GM23338 (cell line): ENCODE measurements at regions not wholly inside any gene's neighbourhood (a gene's known extent, or its start where the extent isn't known, plus 50 kb on each side); places are given as distances from the start of the nearest gene placed in this dataset.

Experiments
- ATAC-seq: fragments of 200-7000 bp; cut with Tn5 transposase; 3 replicates; pipeline ENCODE4 v1.9.1; 2020
- DNase-seq: peaks from one replicate; pipeline ENCODE4 v3.0.0-alpha.2; 2015; ENCODE audit warnings: low spot score
- H2AFZ ChIP-seq: fragments of 200-600 bp; sonication (generic); 2 replicates; pipeline ENCODE4 v1.8.0; 2016; ENCODE audit warnings: antibody characterized with exemption, mild to moderate bottlenecking, moderate library complexity
- H3F3A ChIP-seq: fragments of 200-600 bp; sonication (generic); replicated peaks from 2 replicates; pipeline ENCODE4 v1.8.0; 2017; ENCODE audit warnings: antibody characterized with exemption, mixed run types, low read depth
- H3K27ac ChIP-seq: fragments of 200-600 bp; sonication (generic); 2 replicates; pipeline ENCODE4 v1.6.1; 2016; ENCODE audit warnings: low read depth
- H3K27me3 ChIP-seq: fragments of 200-600 bp; sonication (generic); 2 replicates; pipeline ENCODE4 v1.8.0; 2016; ENCODE audit warnings: mild to moderate bottlenecking, mixed run types, moderate library complexity; ENCODE audit not compliant: insufficient read depth
- H3K36me3 ChIP-seq: fragments of 200-600 bp; sonication (generic); 2 replicates; pipeline ENCODE4 v1.8.0; 2016; ENCODE audit warnings: mild to moderate bottlenecking; ENCODE audit not compliant: insufficient read depth
- H3K4me1 ChIP-seq: fragments of 200-600 bp; sonication (generic); 2 replicates; pipeline ENCODE4 v1.8.0; 2016; ENCODE audit warnings: mild to moderate bottlenecking, moderate library complexity; ENCODE audit not compliant: insufficient read depth
- H3K4me2 ChIP-seq: fragments of 200-600 bp; sonication (generic); 2 replicates; pipeline ENCODE4 v1.7.1; 2017; ENCODE audit warnings: mixed run types
- H3K4me3 ChIP-seq: fragments of 200-600 bp; sonication (generic); 2 replicates; pipeline ENCODE4 v1.6.1; 2016; ENCODE audit warnings: mixed run types
- H3K79me2 ChIP-seq: fragments of 200-600 bp; sonication (generic); replicated peaks from 2 replicates; pipeline ENCODE4 v1.8.0; 2017; ENCODE audit warnings: mild to moderate bottlenecking; ENCODE audit not compliant: insufficient read depth
- H3K9me2 ChIP-seq: fragments of 200-600 bp; sonication (generic); 2 replicates; pipeline ENCODE4 v1.8.0; 2017; ENCODE audit not compliant: insufficient read depth
- H4K20me1 ChIP-seq: fragments of 200-600 bp; sonication (generic); replicated peaks from 2 replicates; pipeline ENCODE4 v1.8.0; 2017; ENCODE audit warnings: mild to moderate bottlenecking; ENCODE audit not compliant: insufficient read depth
- H3K27ac Mint-ChIP-seq: 2 replicates; pipeline ENCODE4 v1.8.0; 2020; ENCODE audit warnings: inconsistent platforms, mild to moderate bottlenecking, moderate library complexity, mixed read lengths
- H3K27me3 Mint-ChIP-seq: 3 replicates; pipeline ENCODE4 v1.8.0; 2022; ENCODE audit warnings: low read depth, mild to moderate bottlenecking, moderate library complexity, mixed read lengths, inconsistent platforms; ENCODE audit not compliant: insufficient read depth, poor library complexity
- H3K36me3 Mint-ChIP-seq: 3 replicates; pipeline ENCODE4 v1.8.0; 2021; ENCODE audit warnings: low read depth, mild to moderate bottlenecking, inconsistent platforms, moderate library complexity, mixed read lengths
- H3K4me1 Mint-ChIP-seq: 3 replicates; pipeline ENCODE4 v1.8.0; 2020; ENCODE audit warnings: mild to moderate bottlenecking, inconsistent platforms, mixed read lengths
- H3K4me3 Mint-ChIP-seq: 3 replicates; pipeline ENCODE4 v1.8.0; 2021; ENCODE audit warnings: moderate library complexity, mild to moderate bottlenecking, inconsistent platforms, mixed read lengths
- H3K9me3 Mint-ChIP-seq: 3 replicates; pipeline ENCODE4 v1.8.0; 2020; ENCODE audit warnings: moderate library complexity, mild to moderate bottlenecking, inconsistent platforms, mixed read lengths
- CTCF ChIP-seq, 2 experiments: fragments of 200-600 bp in 1 of 2; sonication (generic) in 1 of 2; conservative IDR thresholded peaks; 2 replicates each; pipeline versions ENCODE4 v1.5.1 to v1.6.1; 2016 to 2017; ENCODE audit warnings: antibody characterized with exemption in 2 of 2, low read depth in 2 of 2, mild to moderate bottlenecking in 2 of 2, moderate library complexity in 1 of 2
- ETS1 ChIP-seq: IDR thresholded peaks from 2 replicates; pipeline ENCODE4 v1.6.1; 2016; ENCODE audit warnings: antibody characterized with exemption
- EZH2phosphoT487 ChIP-seq: fragments of 200-600 bp; sonication (generic); IDR thresholded peaks from one replicate; pipeline ENCODE4 v1.8.1; 2018; ENCODE audit warnings: antibody characterized with exemption; ENCODE audit not compliant: unreplicated experiment
- JUNB ChIP-seq: IDR thresholded peaks from one replicate; pipeline ENCODE4 v1.6.1; 2016; ENCODE audit warnings: antibody characterized with exemption; ENCODE audit not compliant: unreplicated experiment
- ZNF114 ChIP-seq: fragments of 250-450 bp; sonication (Bioruptor Pico); IDR thresholded peaks from 2 replicates; pipeline ENCODE4 v1.5.0; 2020; ENCODE audit warnings: mild to moderate bottlenecking, moderate library complexity
- ZNF331 ChIP-seq: fragments of 250-450 bp; sonication (Bioruptor Pico); IDR thresholded peaks from 2 replicates; pipeline ENCODE4 v1.5.0; 2020; ENCODE audit warnings: low read depth, mild to moderate bottlenecking, moderate library complexity
- TF ChIP-seq, protein P1 (sequence below): IDR thresholded peaks from one replicate; pipeline ENCODE4 v1.6.1; 2018; ENCODE audit warnings: antibody characterized with exemption; ENCODE audit not compliant: unreplicated experiment
- TF ChIP-seq, protein P2 (sequence below): fragments of 250-450 bp; sonication (Bioruptor Pico); IDR thresholded peaks from 2 replicates; pipeline ENCODE4 v1.5.0; 2020; ENCODE audit warnings: mild to moderate bottlenecking, moderate library complexity

- Histone ChIP-seq H3K79me2 (no peaks in the 10 kb centered on the region), H3K9me2 (no peaks in the 10 kb centered on the region; the same call in 1 of the 2 replicates), H2AFZ (no peak overlapping the region), H3F3A (no peaks in the 10 kb centered on the region), H3K4me2 (no peak overlapping the region), H3K4me1 (no peaks in the 10 kb centered on the region), H3K36me3 (no peaks in the 10 kb centered on the region), H4K20me1 (no peaks in the 10 kb centered on the region), H3K27me3 (no peaks in the 10 kb centered on the region), H3K27ac (no peak overlapping the region), H3K4me3 (no peak overlapping the region)
- DNase-seq: no peak
- no peak for ATAC-seq
- peaks cover 3% of the 10 kb centered on the region for H3K27me3 Mint-ChIP-seq
- no peak overlapping the region for H3K4me3 Mint-ChIP-seq
- no peaks in the 10 kb centered on the region; the same call in 2 of the 3 replicates for H3K4me1 Mint-ChIP-seq
- no peak for TF ChIP-seq ZNF331 (CRISPR knock-in tag)
- no peak for TF ChIP-seq ETS1
- TF ChIP-seq, protein P1, sequence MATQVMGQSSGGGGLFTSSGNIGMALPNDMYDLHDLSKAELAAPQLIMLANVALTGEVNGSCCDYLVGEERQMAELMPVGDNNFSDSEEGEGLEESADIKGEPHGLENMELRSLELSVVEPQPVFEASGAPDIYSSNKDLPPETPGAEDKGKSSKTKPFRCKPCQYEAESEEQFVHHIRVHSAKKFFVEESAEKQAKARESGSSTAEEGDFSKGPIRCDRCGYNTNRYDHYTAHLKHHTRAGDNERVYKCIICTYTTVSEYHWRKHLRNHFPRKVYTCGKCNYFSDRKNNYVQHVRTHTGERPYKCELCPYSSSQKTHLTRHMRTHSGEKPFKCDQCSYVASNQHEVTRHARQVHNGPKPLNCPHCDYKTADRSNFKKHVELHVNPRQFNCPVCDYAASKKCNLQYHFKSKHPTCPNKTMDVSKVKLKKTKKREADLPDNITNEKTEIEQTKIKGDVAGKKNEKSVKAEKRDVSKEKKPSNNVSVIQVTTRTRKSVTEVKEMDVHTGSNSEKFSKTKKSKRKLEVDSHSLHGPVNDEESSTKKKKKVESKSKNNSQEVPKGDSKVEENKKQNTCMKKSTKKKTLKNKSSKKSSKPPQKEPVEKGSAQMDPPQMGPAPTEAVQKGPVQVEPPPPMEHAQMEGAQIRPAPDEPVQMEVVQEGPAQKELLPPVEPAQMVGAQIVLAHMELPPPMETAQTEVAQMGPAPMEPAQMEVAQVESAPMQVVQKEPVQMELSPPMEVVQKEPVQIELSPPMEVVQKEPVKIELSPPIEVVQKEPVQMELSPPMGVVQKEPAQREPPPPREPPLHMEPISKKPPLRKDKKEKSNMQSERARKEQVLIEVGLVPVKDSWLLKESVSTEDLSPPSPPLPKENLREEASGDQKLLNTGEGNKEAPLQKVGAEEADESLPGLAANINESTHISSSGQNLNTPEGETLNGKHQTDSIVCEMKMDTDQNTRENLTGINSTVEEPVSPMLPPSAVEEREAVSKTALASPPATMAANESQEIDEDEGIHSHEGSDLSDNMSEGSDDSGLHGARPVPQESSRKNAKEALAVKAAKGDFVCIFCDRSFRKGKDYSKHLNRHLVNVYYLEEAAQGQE: no peak
- TF ChIP-seq EZH2phosphoT487: no peak
- TF ChIP-seq ZNF114 (CRISPR knock-in tag): no peak
- no peak for TF ChIP-seq CTCF (conservative IDR thresholded peaks at IDR 0.05; ENCODE audit: low read depth in 2 of 2)
- no peak for TF ChIP-seq JUNB
- TF ChIP-seq, protein P2, sequence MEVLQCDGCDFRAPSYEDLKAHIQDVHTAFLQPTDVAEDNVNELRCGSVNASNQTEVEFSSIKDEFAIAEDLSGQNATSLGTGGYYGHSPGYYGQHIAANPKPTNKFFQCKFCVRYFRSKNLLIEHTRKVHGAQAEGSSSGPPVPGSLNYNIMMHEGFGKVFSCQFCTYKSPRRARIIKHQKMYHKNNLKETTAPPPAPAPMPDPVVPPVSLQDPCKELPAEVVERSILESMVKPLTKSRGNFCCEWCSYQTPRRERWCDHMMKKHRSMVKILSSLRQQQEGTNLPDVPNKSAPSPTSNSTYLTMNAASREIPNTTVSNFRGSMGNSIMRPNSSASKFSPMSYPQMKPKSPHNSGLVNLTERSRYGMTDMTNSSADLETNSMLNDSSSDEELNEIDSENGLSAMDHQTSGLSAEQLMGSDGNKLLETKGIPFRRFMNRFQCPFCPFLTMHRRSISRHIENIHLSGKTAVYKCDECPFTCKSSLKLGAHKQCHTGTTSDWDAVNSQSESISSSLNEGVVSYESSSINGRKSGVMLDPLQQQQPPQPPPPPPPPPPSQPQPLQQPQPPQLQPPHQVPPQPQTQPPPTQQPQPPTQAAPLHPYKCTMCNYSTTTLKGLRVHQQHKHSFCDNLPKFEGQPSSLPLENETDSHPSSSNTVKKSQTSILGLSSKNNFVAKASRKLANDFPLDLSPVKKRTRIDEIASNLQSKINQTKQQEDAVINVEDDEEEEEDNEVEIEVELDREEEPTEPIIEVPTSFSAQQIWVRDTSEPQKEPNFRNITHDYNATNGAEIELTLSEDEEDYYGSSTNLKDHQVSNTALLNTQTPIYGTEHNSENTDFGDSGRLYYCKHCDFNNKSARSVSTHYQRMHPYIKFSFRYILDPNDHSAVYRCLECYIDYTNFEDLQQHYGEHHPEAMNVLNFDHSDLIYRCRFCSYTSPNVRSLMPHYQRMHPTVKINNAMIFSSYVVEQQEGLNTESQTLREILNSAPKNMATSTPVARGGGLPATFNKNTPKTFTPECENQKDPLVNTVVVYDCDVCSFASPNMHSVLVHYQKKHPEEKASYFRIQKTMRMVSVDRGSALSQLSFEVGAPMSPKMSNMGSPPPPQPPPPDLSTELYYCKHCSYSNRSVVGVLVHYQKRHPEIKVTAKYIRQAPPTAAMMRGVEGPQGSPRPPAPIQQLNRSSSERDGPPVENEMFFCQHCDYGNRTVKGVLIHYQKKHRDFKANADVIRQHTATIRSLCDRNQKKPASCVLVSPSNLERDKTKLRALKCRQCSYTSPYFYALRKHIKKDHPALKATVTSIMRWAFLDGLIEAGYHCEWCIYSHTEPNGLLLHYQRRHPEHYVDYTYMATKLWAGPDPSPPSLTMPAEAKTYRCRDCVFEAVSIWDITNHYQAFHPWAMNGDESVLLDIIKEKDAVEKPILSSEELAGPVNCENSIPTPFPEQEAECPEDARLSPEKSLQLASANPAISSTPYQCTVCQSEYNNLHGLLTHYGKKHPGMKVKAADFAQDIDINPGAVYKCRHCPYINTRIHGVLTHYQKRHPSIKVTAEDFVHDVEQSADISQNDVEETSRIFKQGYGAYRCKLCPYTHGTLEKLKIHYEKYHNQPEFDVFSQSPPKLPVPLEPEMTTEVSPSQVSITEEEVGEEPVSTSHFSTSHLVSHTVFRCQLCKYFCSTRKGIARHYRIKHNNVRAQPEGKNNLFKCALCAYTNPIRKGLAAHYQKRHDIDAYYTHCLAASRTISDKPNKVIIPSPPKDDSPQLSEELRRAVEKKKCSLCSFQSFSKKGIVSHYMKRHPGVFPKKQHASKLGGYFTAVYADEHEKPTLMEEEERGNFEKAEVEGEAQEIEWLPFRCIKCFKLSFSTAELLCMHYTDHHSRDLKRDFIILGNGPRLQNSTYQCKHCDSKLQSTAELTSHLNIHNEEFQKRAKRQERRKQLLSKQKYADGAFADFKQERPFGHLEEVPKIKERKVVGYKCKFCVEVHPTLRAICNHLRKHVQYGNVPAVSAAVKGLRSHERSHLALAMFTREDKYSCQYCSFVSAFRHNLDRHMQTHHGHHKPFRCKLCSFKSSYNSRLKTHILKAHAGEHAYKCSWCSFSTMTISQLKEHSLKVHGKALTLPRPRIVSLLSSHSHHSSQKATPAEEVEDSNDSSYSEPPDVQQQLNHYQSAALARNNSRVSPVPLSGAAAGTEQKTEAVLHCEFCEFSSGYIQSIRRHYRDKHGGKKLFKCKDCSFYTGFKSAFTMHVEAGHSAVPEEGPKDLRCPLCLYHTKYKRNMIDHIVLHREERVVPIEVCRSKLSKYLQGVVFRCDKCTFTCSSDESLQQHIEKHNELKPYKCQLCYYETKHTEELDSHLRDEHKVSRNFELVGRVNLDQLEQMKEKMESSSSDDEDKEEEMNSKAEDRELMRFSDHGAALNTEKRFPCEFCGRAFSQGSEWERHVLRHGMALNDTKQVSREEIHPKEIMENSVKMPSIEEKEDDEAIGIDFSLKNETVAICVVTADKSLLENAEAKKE (CRISPR knock-in tag): no peak
- no peak overlapping the region for H3K27ac Mint-ChIP-seq
- no peaks in the 10 kb centered on the region for H3K9me3 Mint-ChIP-seq
- no peaks in the 10 kb centered on the region for H3K36me3 Mint-ChIP-seq
These were observed 396.3 kb upstream of the TENM3 start for GRCh38 chr4:181846934-181847333.
